ENCODE measurements at regions not wholly inside any gene's neighbourhood (a gene's known extent, or its start where the extent isn't known, plus 50 kb on each side); places are given as distances from the start of the nearest gene placed in this dataset.

GRCh38 chr16:6483469-6484033 is 849.1 kb upstream of the RBFOX1 start:
- no peak for TF ChIP-seq CTCF (IDR thresholded peaks at IDR 0.05)
- no peak for TF ChIP-seq POLR2A (IDR thresholded peaks at IDR 0.05)

All from vagina (tissue), 2 donors.